ENCODE measurements at regions not wholly inside any gene's neighbourhood (a gene's known extent, or its start where the extent isn't known, plus 50 kb on each side); places are given as distances from the start of the nearest gene placed in this dataset.
A peak's percentile ranks its signal among the peaks of the same experiment; 100 is the strongest.
"Not testable (repeated sequence)": the region's sequence is repeated elsewhere in the genome, so short reads cannot be mapped to it uniquely, and the experiment has no call there.

GRCh38 chr6:40881501-40881900 lies 157.5 kb downstream of the UNC5CL start:
- no peak for DNase-seq

GRCh38 chr6:40880906-40881305 lies 158.1 kb downstream of the UNC5CL start:
- no peak for DNase-seq

GRCh38 chr6:40879169-40879568 lies 159.9 kb downstream of the UNC5CL start:
- DNase-seq, result no peak

- DNase-seq, result no peak
These were observed 161.7 kb downstream of the UNC5CL start for GRCh38 chr6:40877362-40877761.

GRCh38 chr6:40876336-40876735 lies 162.7 kb downstream of the UNC5CL start:
- no peak for DNase-seq

- no peak for DNase-seq
These were observed 164.5 kb downstream of the UNC5CL start for GRCh38 chr6:40874495-40874894.

- DNase-seq, result no peak
These were observed 167.6 kb downstream of the UNC5CL start for GRCh38 chr6:40871424-40871823.

- not testable (repeated sequence) for DNase-seq
These were observed 170.7 kb downstream of the UNC5CL start for GRCh38 chr6:40868089-40868865.

- not testable (repeated sequence) for DNase-seq
These were observed 171.5 kb downstream of the UNC5CL start for GRCh38 chr6:40867527-40867926.

- DNase-seq, result not testable (repeated sequence)
These were observed 173.8 kb downstream of the UNC5CL start for GRCh38 chr6:40865259-40865658.

- DNase-seq, result no peak
These were observed 178.6 kb downstream of the UNC5CL start for GRCh38 chr6:40860443-40860842.

- no peak for DNase-seq
These were observed 182.8 kb downstream of the UNC5CL start for GRCh38 chr6:40856271-40856670.

GRCh38 chr6:40855168-40855880 lies 183.7 kb downstream of the UNC5CL start:
- DNase-seq, result no peak

- no peak for DNase-seq
These were observed 184.4 kb downstream of the UNC5CL start for GRCh38 chr6:40854592-40854991.

- DNase-seq, result no peak
These were observed 186.1 kb downstream of the UNC5CL start for GRCh38 chr6:40852779-40853373.

GRCh38 chr6:40849546-40849945 lies 189.5 kb downstream of the UNC5CL start:
- DNase-seq, result no peak

- no peak for DNase-seq
These were observed 190.0 kb downstream of the UNC5CL start for GRCh38 chr6:40848868-40849514.

GRCh38 chr6:40848038-40848437 lies 191.0 kb downstream of the UNC5CL start:
- DNase-seq, result no peak

GRCh38 chr6:40845553-40845952 lies 193.5 kb downstream of the UNC5CL start:
- DNase-seq, result peak; percentile 2

- no peak for DNase-seq
These were observed 194.8 kb downstream of the UNC5CL start for GRCh38 chr6:40844246-40844645.

- no peak for DNase-seq
These were observed 197.3 kb downstream of the UNC5CL start for GRCh38 chr6:40841721-40842120.

GRCh38 chr6:40832691-40833090 lies 206.3 kb downstream of the UNC5CL start:
- DNase-seq, result no peak

GRCh38 chr6:40831381-40831780 lies 207.6 kb downstream of the UNC5CL start:
- DNase-seq, result no peak
